GM18951 (cell line): ENCODE measurements at regions not wholly inside any gene's neighbourhood (a gene's known extent, or its start where the extent isn't known, plus 50 kb on each side); places are given as distances from the start of the nearest gene placed in this dataset.
"Not testable (repeated sequence)": the region's sequence is repeated elsewhere in the genome, so short reads cannot be mapped to it uniquely, and the experiment has no call there.

Experiments used
- POLR2A ChIP-seq: IDR thresholded peaks from 4 replicates; pipeline ENCODE4 v1.6.1; 2011; ENCODE audit warnings: mild to moderate bottlenecking; ENCODE audit not compliant: insufficient read length, insufficient read depth; ENCODE audit errors: extremely low read depth
- in situ Hi-C: fragments of 300-500 bp; cut with MboI; formaldehyde crosslinking; loops from one replicate; pipeline ENCODE4 v1.12.0; 2022; ENCODE audit warnings: low sequenced_read_pairs, mixed read lengths, inconsistent platforms; ENCODE audit not compliant: unreplicated experiment

GRCh38 chr4:97279391-97279790 lies 863.9 kb downstream of the STPG2 start:
- in situ Hi-C loops = no loop called here
- TF ChIP-seq POLR2A = no peak

GRCh38 chr4:97300561-97300960 lies 842.7 kb downstream of the STPG2 start:
- in situ Hi-C loops = no loop called here
- TF ChIP-seq POLR2A = no peak

GRCh38 chr4:97305351-97305750 lies 837.9 kb downstream of the STPG2 start:
- in situ Hi-C loops = no loop called here
- TF ChIP-seq POLR2A = no peak

- TF ChIP-seq POLR2A = no peak
- in situ Hi-C loops = no loop called here
These were observed 834.2 kb downstream of the STPG2 start for GRCh38 chr4:97309121-97309520.

DNA sequence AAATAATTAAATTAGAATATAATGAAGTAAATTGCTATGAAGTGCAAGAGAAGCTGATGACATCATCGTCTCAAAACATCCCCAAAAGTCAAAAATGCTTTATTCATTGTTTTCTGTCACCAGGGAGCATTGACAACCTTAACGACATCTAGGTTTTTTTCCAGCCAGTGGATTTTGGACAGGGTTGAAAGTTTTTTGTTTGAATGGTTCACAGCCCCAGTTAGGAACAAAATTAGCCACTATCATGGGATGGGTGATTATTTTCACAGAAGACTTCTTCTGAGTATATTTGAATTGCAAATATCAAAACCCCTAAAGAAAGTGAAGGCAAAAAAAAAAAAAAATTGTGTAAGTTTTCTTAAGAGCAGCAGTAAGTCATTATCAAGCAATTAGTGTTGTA lies 826.1 kb downstream of the STPG2 start:
- in situ Hi-C loops = no loop called here
- TF ChIP-seq POLR2A = no peak

GRCh38 chr4:97317671-97318070 lies 825.6 kb downstream of the STPG2 start:
- in situ Hi-C loops = no loop called here

GRCh38 chr4:97325751-97326150 lies 817.5 kb downstream of the STPG2 start:
- in situ Hi-C loops = not testable (repeated sequence)

More at GRCh38 chr4:97317671-97318070, 825.6 kb downstream of the STPG2 start:
- no peak for TF ChIP-seq POLR2A

GRCh38 chr4:97330917-97331316 lies 812.4 kb downstream of the STPG2 start:
- no peak for TF ChIP-seq POLR2A
- in situ Hi-C loops = no loop called here

DNA sequence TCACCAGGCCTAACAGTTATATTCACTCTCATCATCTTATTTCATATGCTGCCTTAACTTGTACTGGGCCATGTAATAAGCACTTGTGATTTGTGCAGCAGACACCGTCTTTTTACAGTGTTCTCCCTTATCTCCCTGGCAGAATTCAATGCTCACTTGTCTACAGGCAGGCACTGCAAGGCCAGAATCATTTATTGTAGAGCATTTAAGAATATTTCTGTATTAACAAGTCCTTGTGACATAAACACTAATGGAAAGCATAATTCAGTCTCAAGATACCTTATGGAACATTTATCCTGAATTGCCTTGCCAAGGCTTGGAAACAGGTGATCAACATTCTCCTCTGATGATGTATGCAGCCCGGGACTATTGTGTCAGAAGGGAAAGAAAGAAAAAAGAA lies 808.9 kb downstream of the STPG2 start:
- in situ Hi-C loops = no loop called here
- TF ChIP-seq POLR2A = no peak

DNA sequence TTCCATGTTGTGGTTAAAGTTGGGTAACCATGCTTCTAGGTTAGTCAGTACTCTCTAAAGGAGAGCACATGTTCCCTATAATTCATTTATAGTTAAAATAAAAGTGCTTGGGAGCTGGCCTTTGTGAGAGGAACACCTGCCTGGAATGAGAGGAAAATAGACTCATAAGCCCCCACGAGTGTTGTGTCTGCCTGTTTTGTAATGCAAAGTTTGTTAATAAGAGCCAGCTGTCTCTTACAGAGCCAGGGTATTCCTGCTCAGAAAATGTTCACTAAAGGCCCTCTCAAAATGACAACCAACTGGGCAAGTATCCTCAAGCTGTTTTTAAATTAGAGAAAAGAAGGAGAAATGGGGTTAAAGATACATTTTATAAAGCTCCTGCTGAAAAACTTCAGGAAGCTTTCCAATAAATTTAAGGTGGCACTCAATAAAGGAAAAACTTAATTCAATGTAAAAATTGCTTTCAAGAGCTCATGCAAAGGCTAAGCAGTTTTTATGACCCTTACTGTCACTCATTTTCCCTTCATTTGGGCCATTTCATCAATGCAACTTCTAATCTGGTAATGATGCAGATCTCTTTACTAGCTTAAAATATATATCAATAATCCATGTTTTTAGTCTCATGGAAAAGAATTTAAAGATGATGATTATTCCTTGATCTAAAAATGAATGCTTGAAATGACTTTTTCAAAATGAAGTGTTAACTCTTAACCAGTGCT lies 793.6 kb downstream of the STPG2 start:
- in situ Hi-C loops = no loop called here
- TF ChIP-seq POLR2A = no peak

GRCh38 chr4:97353876-97354275 lies 789.4 kb downstream of the STPG2 start:
- in situ Hi-C loops = no loop called here
- no peak for TF ChIP-seq POLR2A

DNA sequence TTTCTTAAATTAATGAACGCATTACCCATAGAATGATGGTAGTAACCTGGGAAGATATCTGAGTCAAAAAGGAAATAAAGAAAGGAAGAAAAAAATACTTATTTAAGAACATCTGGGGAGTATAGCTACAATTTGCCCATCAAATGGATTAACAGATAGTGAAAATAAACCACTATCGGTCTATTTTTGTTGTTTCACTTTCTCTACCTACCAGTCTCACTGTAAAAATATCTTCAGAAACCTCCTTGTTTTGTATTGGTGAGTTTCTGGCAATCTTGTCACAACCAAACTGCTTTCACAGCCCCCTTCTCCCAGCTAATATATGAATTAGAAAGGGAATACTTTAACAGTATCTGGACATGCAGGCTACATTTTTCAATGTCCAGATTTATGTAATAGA lies 783.5 kb downstream of the STPG2 start:
- in situ Hi-C loops = no loop called here
- no peak for TF ChIP-seq POLR2A

- TF ChIP-seq POLR2A = no peak
- in situ Hi-C loops = no loop called here
These were observed 782.5 kb downstream of the STPG2 start for GRCh38 chr4:97360733-97361132.

DNA sequence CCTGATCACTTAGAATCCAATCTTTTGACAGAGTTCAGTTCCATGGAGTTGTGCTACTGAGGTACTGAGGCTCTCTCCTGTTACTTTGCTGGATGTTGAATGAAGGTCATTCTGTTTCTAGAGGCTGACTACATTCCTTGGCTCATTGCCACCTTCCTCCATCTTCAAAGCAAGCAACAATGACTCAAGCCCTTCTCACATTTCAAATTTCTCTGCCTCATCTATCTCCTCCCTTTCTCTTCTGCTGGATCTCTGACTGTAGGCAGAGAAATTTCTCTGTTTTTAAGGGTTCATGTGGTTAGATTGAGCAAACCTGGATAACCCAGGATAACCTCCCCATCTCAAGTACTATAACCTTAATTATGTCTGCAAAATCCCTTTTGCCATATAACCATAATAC lies 775.4 kb downstream of the STPG2 start:
- in situ Hi-C loops = no loop called here
- no peak for TF ChIP-seq POLR2A

DNA sequence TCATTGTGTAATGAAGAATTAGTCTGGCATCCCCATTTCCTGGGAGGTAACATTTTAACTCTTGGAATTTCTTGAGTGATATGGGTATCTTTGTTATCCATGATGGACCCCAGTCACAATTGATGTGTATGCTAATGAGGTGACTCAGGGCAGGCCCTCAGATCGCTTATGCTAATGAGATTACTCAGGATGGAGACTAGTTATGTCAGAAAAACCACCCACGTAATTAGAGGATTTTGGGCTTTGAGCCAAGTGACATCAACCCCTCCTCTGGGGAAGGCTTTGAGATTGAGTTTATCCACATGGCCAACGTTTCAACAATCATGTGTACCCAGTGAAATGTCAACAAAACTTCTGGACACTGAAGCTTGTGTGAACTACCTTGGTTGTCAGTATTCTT lies 772.7 kb downstream of the STPG2 start:
- TF ChIP-seq POLR2A = no peak
- in situ Hi-C loops = no loop called here
